ENCODE measurements at regions not wholly inside any gene's neighbourhood (a gene's known extent, or its start where the extent isn't known, plus 50 kb on each side); places are given as distances from the start of the nearest gene placed in this dataset.

GRCh38 chr2:195320413-195320973, 336.5 kb upstream of the SLC39A10 start:
- Histone ChIP-seq H3K4me1 (ENCODE audit: control insufficient read depth in 2 of 3, insufficient read depth in 2 of 3, low read depth in 1 of 3, low read length in 3 of 3) (no peaks in the 10 kb centered on the region), H3K27me3 (ENCODE audit: control insufficient read depth, insufficient read depth, low read length) (no peaks in the 10 kb centered on the region), H3K4me3 (ENCODE audit: low read length in 3 of 3) (no peak overlapping the region), H3K9me3 (ENCODE audit: control insufficient read depth in 2 of 3, insufficient read depth in 1 of 3, low read length in 3 of 3) (no peaks in the 10 kb centered on the region), H3K36me3 (ENCODE audit: control insufficient read depth in 2 of 3, insufficient read depth in 3 of 3, low read length in 3 of 3) (no peaks in the 10 kb centered on the region), H3K27ac (ENCODE audit: low read depth in 2 of 2, low read length in 2 of 2) (no peak overlapping the region), H3K9ac (ENCODE audit: low read length in 3 of 3) (no peak overlapping the region)
- intact Hi-C loops (cut with DNase I) = no loop called here
- no peak for DNase-seq
- FAIRE-seq = no peak
- TF ChIP-seq, protein P1, sequence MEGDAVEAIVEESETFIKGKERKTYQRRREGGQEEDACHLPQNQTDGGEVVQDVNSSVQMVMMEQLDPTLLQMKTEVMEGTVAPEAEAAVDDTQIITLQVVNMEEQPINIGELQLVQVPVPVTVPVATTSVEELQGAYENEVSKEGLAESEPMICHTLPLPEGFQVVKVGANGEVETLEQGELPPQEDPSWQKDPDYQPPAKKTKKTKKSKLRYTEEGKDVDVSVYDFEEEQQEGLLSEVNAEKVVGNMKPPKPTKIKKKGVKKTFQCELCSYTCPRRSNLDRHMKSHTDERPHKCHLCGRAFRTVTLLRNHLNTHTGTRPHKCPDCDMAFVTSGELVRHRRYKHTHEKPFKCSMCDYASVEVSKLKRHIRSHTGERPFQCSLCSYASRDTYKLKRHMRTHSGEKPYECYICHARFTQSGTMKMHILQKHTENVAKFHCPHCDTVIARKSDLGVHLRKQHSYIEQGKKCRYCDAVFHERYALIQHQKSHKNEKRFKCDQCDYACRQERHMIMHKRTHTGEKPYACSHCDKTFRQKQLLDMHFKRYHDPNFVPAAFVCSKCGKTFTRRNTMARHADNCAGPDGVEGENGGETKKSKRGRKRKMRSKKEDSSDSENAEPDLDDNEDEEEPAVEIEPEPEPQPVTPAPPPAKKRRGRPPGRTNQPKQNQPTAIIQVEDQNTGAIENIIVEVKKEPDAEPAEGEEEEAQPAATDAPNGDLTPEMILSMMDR (IDR thresholded peaks at IDR 0.05; ENCODE audit: borderline replicate concordance, extremely low read depth, insufficient read depth) = no peak

- no peak for FAIRE-seq
- H3K9me3 ChIP-seq (ENCODE audit: control insufficient read depth in 2 of 3, insufficient read depth in 1 of 3, low read length in 3 of 3) = no peaks in the 10 kb centered on the region
- no peak overlapping the region for H3K27ac ChIP-seq (ENCODE audit: low read depth in 2 of 2, low read length in 2 of 2)
- no peak overlapping the region for H3K9ac ChIP-seq (ENCODE audit: low read length in 3 of 3)
- TF ChIP-seq, protein P1 (IDR thresholded peaks at IDR 0.05; ENCODE audit: borderline replicate concordance, extremely low read depth, insufficient read depth) = no peak
- no peaks in the 10 kb centered on the region for H3K36me3 ChIP-seq (ENCODE audit: control insufficient read depth in 2 of 3, insufficient read depth in 3 of 3, low read length in 3 of 3)
- no peaks in the 10 kb centered on the region for H3K4me1 ChIP-seq (ENCODE audit: control insufficient read depth in 2 of 3, insufficient read depth in 2 of 3, low read depth in 1 of 3, low read length in 3 of 3)
- intact Hi-C loops (cut with DNase I) = no loop called here
- no peak overlapping the region for H3K4me3 ChIP-seq (ENCODE audit: low read length in 3 of 3)
- no peak for DNase-seq
- H3K27me3 ChIP-seq (ENCODE audit: control insufficient read depth, insufficient read depth, low read length) = no peaks in the 10 kb centered on the region
Measured at GRCh38 chr2:195319548-195320412, 337.2 kb upstream of the SLC39A10 start.

DNA sequence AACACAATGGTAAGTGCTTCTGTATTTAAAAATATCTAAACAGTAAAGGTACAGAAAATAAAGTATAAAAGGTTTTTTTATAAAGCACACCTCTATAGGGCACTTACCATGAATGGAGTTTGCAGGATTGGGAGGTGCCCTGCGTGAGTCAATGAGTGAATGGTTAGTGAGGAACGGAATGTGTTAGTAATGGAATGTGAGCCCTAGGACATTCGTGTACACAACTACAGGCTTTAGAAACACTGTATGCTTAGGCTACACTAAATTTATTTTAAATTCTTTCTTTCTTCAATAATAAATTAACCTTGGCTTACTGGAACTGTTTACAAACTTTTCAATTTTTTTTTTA, 337.9 kb upstream of the SLC39A10 start:
- H3K4me3 ChIP-seq (ENCODE audit: low read length in 3 of 3) = no peak overlapping the region
- no peaks in the 10 kb centered on the region for H3K27me3 ChIP-seq (ENCODE audit: control insufficient read depth, insufficient read depth, low read length)
- TF ChIP-seq, protein P1 (IDR thresholded peaks at IDR 0.05; ENCODE audit: borderline replicate concordance, extremely low read depth, insufficient read depth) = no peak
- H3K4me1 ChIP-seq (ENCODE audit: control insufficient read depth in 2 of 3, insufficient read depth in 2 of 3, low read depth in 1 of 3, low read length in 3 of 3) = no peaks in the 10 kb centered on the region
- H3K36me3 ChIP-seq (ENCODE audit: control insufficient read depth in 2 of 3, insufficient read depth in 3 of 3, low read length in 3 of 3) = no peaks in the 10 kb centered on the region
- H3K9me3 ChIP-seq (ENCODE audit: control insufficient read depth in 2 of 3, insufficient read depth in 1 of 3, low read length in 3 of 3) = no peaks in the 10 kb centered on the region
- intact Hi-C loops (cut with DNase I) = no loop called here
- H3K27ac ChIP-seq (ENCODE audit: low read depth in 2 of 2, low read length in 2 of 2) = no peak overlapping the region
- no peak for FAIRE-seq
- DNase-seq = peak in 2 of 5 donors; percentile 17 to 20
- H3K9ac ChIP-seq (ENCODE audit: low read length in 3 of 3) = no peak overlapping the region
